ENCODE measurements at regions not wholly inside any gene's neighbourhood (a gene's known extent, or its start where the extent isn't known, plus 50 kb on each side); places are given as distances from the start of the nearest gene placed in this dataset.

GRCh38 chr7:115740043-115740442 is 290.5 kb downstream of the TFEC start:
- TF ChIP-seq CTCF (IDR thresholded peaks at IDR 0.05; ENCODE audit: low read depth, low read length), result no peak
- no peak overlapping the region for H3K4me3 ChIP-seq (replicated peaks in 1 of 2; ENCODE audit: low read depth in 2 of 2, low read length in 2 of 2)
- no peak for DNase-seq (ENCODE audit: low read depth in 2 of 2)

GRCh38 chr7:115734641-115735040 is 295.9 kb downstream of the TFEC start:
- TF ChIP-seq CTCF (IDR thresholded peaks at IDR 0.05; ENCODE audit: low read depth, low read length), result no peak
- no peak overlapping the region for H3K4me3 ChIP-seq (replicated peaks in 1 of 2; ENCODE audit: low read depth in 2 of 2, low read length in 2 of 2)
- no peak for DNase-seq (ENCODE audit: low read depth in 2 of 2)

GRCh38 chr7:115731796-115732471 is 298.6 kb downstream of the TFEC start:
- TF ChIP-seq CTCF (IDR thresholded peaks at IDR 0.05; ENCODE audit: low read depth, low read length), result no peak
- H3K4me3 ChIP-seq (replicated peaks in 1 of 2; ENCODE audit: low read depth in 2 of 2, low read length in 2 of 2), result no peak overlapping the region
- no peak for DNase-seq (ENCODE audit: low read depth in 2 of 2)

- no peak for TF ChIP-seq CTCF (IDR thresholded peaks at IDR 0.05; ENCODE audit: low read depth, low read length)
- no peak for DNase-seq (ENCODE audit: low read depth in 2 of 2)
- no peak overlapping the region for H3K4me3 ChIP-seq (replicated peaks in 1 of 2; ENCODE audit: low read depth in 2 of 2, low read length in 2 of 2)
Observed at GRCh38 chr7:115728518-115728917, 302.0 kb downstream of the TFEC start.

- no peak for TF ChIP-seq CTCF (IDR thresholded peaks at IDR 0.05; ENCODE audit: low read depth, low read length)
- H3K4me3 ChIP-seq (replicated peaks in 1 of 2; ENCODE audit: low read depth in 2 of 2, low read length in 2 of 2), result no peak overlapping the region
- no peak for DNase-seq (ENCODE audit: low read depth in 2 of 2)
Observed at GRCh38 chr7:115724400-115725056, 306.0 kb downstream of the TFEC start.

- no peak for DNase-seq (ENCODE audit: low read depth in 2 of 2)
- H3K4me3 ChIP-seq (replicated peaks in 1 of 2; ENCODE audit: low read depth in 2 of 2, low read length in 2 of 2), result no peak overlapping the region
- TF ChIP-seq CTCF (IDR thresholded peaks at IDR 0.05; ENCODE audit: low read depth, low read length), result no peak
Observed at GRCh38 chr7:115722302-115722977, 308.1 kb downstream of the TFEC start.
